OCI-M1 (cell line): ENCODE measurements at regions not wholly inside any gene's neighbourhood (a gene's known extent, or its start where the extent isn't known, plus 50 kb on each side); places are given as distances from the start of the nearest gene placed in this dataset.
"Not testable (repeated sequence)": the region's sequence is repeated elsewhere in the genome, so short reads cannot be mapped to it uniquely, and the experiment has no call there.

Experiments used
- DNase-seq: peaks from one replicate; lab custom pipeline; 2025; lab: John Stamatoyannopoulos, UW

DNA sequence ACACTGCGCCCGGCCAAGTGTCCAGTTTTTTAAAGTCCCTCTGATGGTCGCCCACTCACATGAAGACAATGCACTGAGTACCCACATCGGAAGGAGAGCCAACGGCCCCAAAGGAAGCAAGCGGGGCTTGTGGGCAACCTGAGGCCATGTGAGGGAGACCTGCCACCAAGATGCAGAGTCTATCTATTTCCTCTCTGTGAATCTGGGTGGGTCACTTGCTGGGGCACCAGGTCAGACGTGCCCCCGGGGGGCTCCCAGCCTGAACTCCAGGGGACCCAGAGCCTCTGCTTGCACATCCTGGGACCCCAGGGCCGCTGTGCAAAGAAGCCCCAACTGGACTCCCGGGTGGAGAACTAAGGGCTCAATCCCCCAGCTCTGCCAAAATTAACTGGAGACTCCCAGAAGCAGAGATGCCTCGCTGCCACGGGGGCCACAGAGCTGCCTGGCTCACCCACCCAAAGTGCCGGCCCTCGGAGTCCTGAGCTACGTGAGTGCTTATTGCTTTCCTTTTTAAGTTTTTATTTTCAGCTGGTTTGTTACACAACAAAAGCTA lies 106.4 kb downstream of the BRD1 start:
- no peak for DNase-seq

DNA sequence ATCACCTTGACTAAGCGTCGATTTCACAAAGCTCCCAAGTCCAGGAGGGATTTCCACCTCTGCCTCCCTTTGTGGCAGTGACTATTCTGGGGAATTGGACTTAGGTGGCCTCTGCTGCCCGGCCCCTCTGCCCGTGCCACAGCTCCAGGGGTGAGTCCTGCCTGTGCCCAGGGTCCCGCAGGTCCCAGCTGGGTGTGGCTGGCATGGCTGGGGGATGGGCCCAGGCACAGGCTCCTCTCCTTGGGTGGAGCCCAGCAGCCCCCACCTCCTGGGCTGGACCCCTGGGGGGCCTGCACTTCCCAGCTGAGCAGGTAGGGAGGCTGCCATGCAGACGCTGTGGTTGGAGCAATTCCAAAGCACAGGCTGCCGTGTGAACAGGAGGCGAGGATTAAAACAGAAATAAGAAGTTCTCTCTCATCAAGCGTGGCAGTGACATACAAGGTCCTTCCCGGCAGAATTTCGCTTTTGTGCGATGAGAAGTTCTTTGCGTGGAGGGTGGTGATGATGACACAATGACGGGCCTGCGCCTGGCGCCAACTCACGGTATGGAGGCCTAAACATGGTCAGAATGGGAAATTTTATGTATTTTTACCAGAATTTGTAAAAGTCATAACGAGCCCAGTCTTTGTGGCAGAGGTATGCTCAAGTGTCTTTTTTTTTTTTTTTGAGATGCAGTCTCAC lies 107.3 kb downstream of the BRD1 start:
- DNase-seq, result no peak

DNA sequence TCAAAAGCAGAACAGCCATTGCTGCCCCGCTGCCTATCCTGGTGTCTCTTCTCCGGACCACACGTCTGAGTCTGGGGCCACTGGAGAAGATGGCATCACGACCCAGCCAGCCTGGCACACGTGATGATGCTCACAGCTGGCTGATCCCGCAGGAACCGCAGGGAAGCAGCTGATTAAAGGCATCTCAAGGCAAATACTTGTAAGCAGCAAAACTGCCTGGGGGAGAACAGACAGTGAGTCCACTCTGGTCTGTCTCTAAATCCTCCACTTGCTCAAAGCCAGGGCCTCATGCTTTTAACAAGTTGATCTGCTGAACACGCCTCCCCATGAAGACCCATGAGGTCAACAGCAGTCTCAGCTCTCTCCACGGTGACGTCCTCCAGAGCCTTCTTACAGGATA lies 108.6 kb downstream of the BRD1 start:
- DNase-seq, result no peak

DNA sequence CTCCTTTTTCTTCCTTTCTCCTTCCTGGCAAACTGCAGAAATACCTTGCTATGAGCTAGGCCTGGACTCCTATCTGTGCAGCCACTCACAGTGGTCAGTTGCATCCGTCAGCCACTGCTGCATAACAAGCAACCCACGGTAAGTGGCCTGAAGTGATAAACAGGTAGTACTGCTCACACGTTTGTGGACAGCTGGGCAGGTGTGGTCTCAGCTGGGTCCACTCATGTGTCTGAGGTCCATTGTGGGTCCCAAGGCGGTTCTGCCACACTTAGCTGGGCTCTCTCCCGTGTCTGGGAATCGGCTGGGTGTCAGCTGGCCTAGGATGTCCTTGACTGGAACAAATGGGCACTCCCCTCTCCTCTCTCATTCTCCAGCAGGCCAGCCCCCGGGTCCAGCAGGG lies 109.3 kb downstream of the BRD1 start:
- DNase-seq, result no peak

DNA sequence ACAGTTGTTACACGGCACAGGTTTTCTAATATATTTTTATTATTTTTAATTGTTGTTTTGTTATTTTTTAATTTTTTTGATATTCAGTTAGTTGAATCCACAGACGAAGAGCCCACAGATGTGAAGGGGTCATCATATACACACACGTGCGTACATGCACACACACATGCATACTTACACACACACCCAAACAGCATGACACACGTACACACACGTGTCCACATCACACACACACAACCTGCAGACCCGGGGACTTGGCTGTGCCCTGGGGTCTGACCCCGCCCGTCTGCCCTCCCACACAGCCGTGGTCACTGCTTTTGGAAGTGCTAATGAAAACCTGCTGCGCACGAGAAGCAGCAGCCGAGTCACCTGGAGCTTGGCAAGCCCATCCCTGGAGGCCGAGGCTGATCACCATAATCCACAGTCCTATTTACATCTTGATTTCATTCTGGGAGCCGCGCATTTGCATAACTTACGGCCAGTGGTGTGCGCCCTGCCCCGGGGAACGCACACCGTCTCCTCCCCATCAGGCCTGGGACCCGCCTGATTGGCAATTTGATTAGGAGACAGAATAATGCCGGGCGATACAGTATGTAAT lies 110.3 kb downstream of the BRD1 start:
- DNase-seq, result no peak

- DNase-seq, result no peak
These were observed 111.2 kb downstream of the BRD1 start for GRCh38 chr22:49716441-49716840.

GRCh38 chr22:49715450-49715849 lies 112.2 kb downstream of the BRD1 start:
- DNase-seq, result no peak

DNA sequence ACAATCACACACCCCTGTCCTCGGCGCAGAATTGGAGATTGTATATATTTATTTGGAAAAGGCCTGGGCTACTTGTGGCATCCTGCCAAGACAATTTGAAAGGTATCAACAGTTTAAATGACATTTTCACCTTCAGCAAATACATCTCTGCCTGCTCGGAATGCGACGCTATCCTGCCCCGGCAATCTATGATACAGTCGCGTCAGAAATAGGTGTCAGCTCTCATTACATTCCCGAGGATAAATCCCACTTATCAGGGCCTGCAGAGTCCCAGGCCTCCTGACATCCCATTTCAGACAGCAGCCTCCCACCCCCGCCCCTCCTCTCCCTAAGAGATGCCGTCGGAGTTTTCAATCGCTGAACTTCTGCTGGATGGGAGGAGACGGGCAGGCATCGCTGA lies 114.7 kb downstream of the BRD1 start:
- no peak for DNase-seq

DNA sequence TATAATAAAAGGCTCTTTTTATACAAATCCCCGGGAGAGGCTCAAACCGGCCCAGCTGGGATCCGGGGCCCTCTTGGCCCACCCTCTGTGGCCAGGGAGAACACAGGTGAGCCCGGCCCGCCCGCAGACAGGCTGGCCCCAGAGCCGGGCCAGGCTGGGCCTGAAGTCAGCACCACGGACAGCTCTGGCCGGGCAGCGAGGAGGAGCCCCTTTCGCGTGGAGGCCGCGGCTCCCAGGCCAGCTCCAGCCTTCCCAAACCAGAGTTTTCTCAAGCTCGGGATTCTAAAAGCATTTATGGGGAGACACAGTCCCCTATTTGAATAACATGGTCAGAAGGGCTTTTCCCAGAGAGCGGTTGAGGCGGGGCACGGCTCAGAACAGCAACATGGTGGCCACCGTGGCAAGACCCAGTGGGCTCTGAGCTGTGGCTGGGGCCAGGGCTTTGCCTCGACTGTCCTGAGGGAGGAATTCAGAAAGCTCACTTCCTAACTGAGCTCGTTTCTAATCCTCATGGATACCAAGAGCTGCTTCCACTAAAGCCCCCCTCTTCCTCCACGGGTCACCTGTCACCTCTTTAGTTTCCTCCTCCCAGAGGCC lies 115.4 kb downstream of the BRD1 start:
- peak; percentile 15 for DNase-seq

DNA sequence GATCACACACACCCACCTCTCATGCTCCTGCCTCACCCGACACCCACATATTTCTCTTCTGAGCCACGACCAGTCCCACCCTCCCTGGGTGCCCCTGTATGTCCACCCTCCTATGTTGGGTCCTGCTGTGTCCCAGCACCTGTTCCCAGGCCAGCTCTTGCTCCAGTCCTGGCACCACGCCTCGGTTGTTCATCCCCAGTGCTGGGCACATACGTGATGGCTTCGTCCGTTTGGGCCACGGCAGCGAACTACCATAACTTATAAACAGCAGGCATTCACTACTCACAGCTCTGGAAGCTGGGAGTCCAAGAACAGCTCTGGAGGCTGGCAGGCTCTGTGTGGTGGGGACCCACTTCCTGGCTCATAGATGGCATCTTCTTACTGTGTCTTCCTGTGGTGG lies 116.9 kb downstream of the BRD1 start:
- DNase-seq, result no peak

GRCh38 chr22:49709464-49709863 lies 118.2 kb downstream of the BRD1 start:
- DNase-seq, result peak; percentile 1

GRCh38 chr22:49705972-49706352 lies 121.7 kb downstream of the BRD1 start:
- DNase-seq, result no peak

DNA sequence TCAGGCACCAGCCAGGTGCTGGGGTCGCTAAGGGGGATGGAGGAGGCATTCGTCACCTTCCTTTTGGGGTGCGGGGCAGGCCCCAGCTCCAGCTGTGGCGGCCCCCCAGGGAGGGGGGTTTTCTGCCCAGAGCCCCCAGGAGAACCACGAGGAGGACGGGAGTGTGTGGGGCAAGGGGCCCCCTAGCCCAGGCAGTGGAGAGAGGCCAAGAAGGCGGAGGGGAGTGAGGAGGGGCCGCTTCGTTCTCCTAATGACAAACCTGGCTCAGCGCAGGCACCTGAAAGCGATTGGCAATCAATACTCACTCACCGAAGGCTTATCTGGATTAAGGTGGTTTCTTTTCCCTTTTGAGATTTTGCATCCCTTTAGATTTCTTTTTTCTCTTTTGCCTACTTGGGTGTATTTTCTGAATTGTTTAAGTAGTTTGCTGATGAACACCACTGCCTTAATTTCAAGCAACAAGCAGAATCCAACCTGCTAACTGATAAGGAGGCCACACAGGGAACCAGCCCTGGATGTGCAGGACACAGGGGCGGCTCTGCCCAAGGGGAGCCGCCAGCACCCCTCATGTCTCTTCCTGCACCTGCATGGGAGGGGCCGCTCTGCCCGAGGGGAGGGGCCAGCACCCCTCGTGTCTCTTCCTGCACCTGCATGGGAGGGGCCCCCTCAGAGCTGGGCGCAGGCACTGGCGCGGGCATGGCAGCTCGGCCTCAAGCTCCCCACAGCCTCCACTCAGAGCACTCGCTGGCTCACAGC lies 122.3 kb downstream of the BRD1 start:
- DNase-seq, result peak; percentile 5

DNA sequence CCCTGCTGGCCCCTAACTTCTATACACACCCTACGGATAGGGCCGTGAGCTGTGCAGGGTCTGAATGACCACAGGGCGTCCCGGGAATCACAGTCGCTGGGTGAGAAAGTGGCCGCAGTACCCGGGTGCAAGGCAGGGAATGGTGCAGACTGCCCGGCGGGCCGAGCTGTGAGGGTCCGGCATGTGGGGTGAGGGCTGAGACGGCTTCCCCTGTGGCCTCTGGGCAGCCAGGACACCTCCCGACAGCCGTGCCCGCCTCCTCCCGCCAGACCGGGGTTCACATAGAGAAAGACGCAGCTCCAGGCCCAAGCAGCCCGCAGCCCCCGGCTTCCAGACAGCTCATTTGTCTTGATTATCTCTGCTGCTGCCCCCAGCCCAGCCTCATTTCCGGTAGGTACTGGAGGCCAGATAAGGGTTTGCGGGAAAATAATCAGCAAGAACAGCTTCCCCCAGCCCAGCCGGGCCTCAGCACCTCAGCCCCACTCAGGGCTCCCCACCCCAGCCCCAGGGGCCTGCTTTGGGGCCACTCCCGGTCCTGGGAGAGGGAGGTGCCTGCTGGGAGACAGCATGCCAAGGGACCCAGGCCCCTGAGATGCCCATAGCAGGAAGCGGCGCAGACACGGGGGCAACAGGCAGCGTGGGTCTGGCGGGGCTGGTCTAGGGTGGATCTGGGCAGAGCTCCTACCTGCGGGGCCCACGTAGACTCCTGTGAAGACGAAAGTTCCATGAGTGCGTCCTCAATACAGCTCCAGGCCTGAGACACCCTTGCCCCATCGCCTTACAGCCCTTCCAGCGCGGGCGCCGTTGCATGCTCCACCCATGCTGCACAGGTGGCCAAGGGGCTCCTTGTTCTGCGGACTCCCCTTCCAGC lies 123.1 kb downstream of the BRD1 start:
- peak; percentile 91 for DNase-seq

- no peak for DNase-seq
These were observed 123.7 kb downstream of the BRD1 start for GRCh38 chr22:49703990-49704344.

DNA sequence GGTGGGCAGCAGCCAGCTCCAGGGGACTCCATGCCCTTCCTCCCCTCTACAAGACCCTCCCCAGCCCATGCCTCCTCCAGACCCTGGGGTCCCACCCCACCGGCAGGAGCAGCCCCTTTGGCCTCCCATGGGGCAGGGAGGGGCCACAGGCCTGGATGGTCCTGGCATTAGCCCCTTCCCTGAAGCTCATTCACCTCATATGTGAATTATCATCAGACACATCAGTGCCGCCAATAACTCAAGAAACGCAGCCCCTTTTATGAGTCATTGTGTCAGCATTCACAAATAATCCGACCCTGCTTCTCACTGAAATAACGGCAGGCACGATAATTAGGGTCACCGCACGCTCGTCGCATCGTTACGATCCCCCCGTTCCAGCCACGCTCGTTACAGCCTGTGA lies 124.2 kb downstream of the BRD1 start:
- no peak for DNase-seq

DNA sequence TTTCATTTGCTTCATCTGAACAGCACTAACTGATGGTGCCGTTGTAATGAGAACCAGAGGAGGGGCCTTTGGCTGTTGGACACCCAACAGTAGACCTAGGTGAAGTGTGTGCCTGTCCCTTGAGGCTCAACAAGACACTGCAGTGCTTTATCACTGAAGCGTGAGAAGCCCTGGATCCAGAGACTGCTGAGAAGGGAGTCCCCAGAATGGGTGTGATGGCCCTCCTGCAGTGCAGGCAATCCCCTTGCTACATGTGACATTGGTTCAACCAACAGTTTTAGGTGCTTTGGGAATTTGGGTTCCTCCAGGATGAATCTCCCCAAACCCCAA lies 125.6 kb downstream of the BRD1 start:
- no peak for DNase-seq

- peak; percentile 18 for DNase-seq
These were observed 126.1 kb downstream of the BRD1 start for GRCh38 chr22:49701380-49702067.

GRCh38 chr22:49699928-49700498 lies 127.7 kb downstream of the BRD1 start:
- DNase-seq, result no peak

DNA sequence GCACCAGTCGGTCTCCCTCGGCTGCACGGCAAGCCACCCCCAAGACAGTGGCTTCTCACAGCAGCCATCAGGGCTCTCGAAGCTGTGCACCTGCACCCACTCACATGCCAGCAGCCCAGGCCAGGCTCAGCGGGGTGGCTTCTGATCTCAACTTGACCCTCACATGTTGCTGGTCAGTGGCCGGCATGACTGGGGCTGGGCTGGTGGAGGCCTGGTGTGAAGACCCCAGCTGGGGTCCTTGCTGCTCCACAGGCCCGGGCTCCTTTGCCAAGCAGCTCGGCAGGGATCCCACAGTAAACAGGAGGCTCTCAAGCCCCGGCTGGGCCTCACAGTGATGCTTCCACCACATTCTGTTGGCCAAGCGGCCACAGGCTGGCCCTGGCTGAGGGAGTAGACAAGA lies 128.2 kb downstream of the BRD1 start:
- no peak for DNase-seq

- not testable (repeated sequence) for DNase-seq
These were observed 129.1 kb downstream of the BRD1 start for GRCh38 chr22:49698616-49699015.
